K562 (cell line): ENCODE measurements at regions not wholly inside any gene's neighbourhood (a gene's known extent, or its start where the extent isn't known, plus 50 kb on each side); places are given as distances from the start of the nearest gene placed in this dataset.

Source experiments
- ATAC-seq: fragments of 200-7000 bp; cut with Tn5 transposase; 3 replicates; pipeline ENCODE4 v1.9.1; 2020; ENCODE audit warnings: moderate library complexity
- BruUV-seq: library from RNA; stranded (reverse); fragments of 400-500 nt; replicated peaks from 2 replicates; lab custom pipeline; 2021; lab: Mats Ljungman, UMichigan
- CTCF ChIA-PET: fragments of 300-600 bp; formaldehyde crosslinking; extraction: SDS; loops from one replicate; lab custom pipeline; 2021; ENCODE audit warnings: low intra/inter-chr PET ratio; lab: Yijun Ruan, JAX
- POLR2A ChIA-PET: fragments of 300-600, 350-650 bp; sonication (Branson Sonifier 250); formaldehyde crosslinking; extraction: SDS; loops from one replicate; lab custom pipeline; 2021; ENCODE audit warnings: antibody characterized with exemption, inconsistent platforms; lab: Yijun Ruan, JAX
- DNase-seq, 4 experiments: peaks; one replicate each; pipeline versions ENCODE4 v3.0.0 to v3.0.0-alpha.2; 2011 to 2018; ENCODE audit warnings: low spot score in 3 of 4, mixed read lengths in 3 of 4; ENCODE audit errors: extremely low read depth in 1 of 4
- FAIRE-seq: peaks from 2 replicates; lab custom pipeline; 2011; peaks lifted over from hg19 to GRCh38; lab: Jason Lieb, UNC
- H2AFZ ChIP-seq: 2 replicates; pipeline ENCODE4 v1.6.0; 2011; ENCODE audit warnings: low read depth, low read length, control low read depth, inconsistent platforms
- H3K27ac ChIP-seq: fragments of 200-600 bp; 3 replicates; pipeline ENCODE4 v1.8.0; 2011; ENCODE audit warnings: low read depth, mild to moderate bottlenecking, control low read depth, inconsistent platforms, low read length, moderate library complexity, mixed read lengths; ENCODE audit errors: extremely low read depth
- H3K27me3 ChIP-seq, 2 experiments: fragments of 300-600 bp in 1 of 2; 2 replicates in 1 of 2; 3 replicates in 1 of 2; pipeline versions ENCODE4 v1.6.0 to v1.8.0; 2011; ENCODE audit warnings: inconsistent platforms in 2 of 2, low read length in 2 of 2, mild to moderate bottlenecking in 1 of 2, mixed read lengths in 1 of 2, moderate library complexity in 1 of 2; ENCODE audit not compliant: control insufficient read depth in 2 of 2, insufficient read depth in 2 of 2
- H3K36me3 ChIP-seq: fragments of 300-600 bp; 3 replicates; pipeline ENCODE4 v1.8.0; 2011; ENCODE audit warnings: mild to moderate bottlenecking, low read length, inconsistent platforms; ENCODE audit not compliant: control insufficient read depth, insufficient read depth
- H3K4me1 ChIP-seq, 2 experiments: fragments of 200-600 bp in 1 of 2; replicated peaks in 1 of 2; 2 replicates in 1 of 2; 3 replicates in 1 of 2; pipeline versions ENCODE4 v1.5.1 to v1.8.0; 2011; ENCODE audit warnings: inconsistent platforms in 2 of 2, low read length in 2 of 2, mild to moderate bottlenecking in 1 of 2, mixed read lengths in 1 of 2, moderate library complexity in 1 of 2; ENCODE audit not compliant: control insufficient read depth in 2 of 2, insufficient read depth in 2 of 2
- H3K4me2 ChIP-seq: 2 replicates; pipeline ENCODE4 v1.6.1; 2011; ENCODE audit warnings: low read length, control low read depth, inconsistent platforms, mixed read lengths; ENCODE audit not compliant: insufficient read depth
- H3K4me3 ChIP-seq: fragments of 200-600 bp; sonication (generic), shearing (Covaris generic); 2 replicates; pipeline ENCODE4 v1.5.1; 2016; ENCODE audit warnings: control low read depth, inconsistent platforms
- H3K79me2 ChIP-seq: fragments of 200-600 bp; 3 replicates; pipeline ENCODE4 v1.8.0; 2011; ENCODE audit warnings: low read length, inconsistent platforms; ENCODE audit not compliant: control insufficient read depth, insufficient read depth
- H3K9ac ChIP-seq, 2 experiments: 2 replicates each; pipeline versions ENCODE4 v1.6.0 to v1.6.1; 2011; ENCODE audit warnings: low read depth in 2 of 2, low read length in 2 of 2, control low read depth in 1 of 2, inconsistent platforms in 1 of 2, mild to moderate bottlenecking in 1 of 2, mixed read lengths in 1 of 2; ENCODE audit not compliant: insufficient read depth in 1 of 2
- H3K9me1 ChIP-seq: one replicate; pipeline ENCODE4 v1.6.0; 2011; ENCODE audit warnings: inconsistent platforms, mild to moderate bottlenecking, low read length, moderate library complexity; ENCODE audit not compliant: control insufficient read depth, insufficient read depth
- H3K9me3 ChIP-seq: replicated peaks from 2 replicates; pipeline ENCODE4 v1.5.1; 2011; ENCODE audit warnings: low read depth, low read length, inconsistent platforms; ENCODE audit not compliant: control insufficient read depth, insufficient read depth
- H4K20me1 ChIP-seq: replicated peaks from 2 replicates; pipeline ENCODE4 v1.6.1; 2011; ENCODE audit warnings: low read length, inconsistent platforms, mixed read lengths; ENCODE audit not compliant: control insufficient read depth, insufficient read depth
- CREB1 ChIP-seq, 2 experiments: sonication (generic) in 1 of 2; formaldehyde crosslinking in 1 of 2; IDR thresholded peaks; 2 replicates each; pipeline versions ENCODE4 v1.6.1 to v1.8.0; 2012 to 2022; ENCODE audit warnings: inconsistent platforms in 1 of 2, mild to moderate bottlenecking in 1 of 2, missing genetic modification reagents in 1 of 2, moderate library complexity in 1 of 2
- MGA ChIP-seq: fragments of 450-650 bp; IDR thresholded peaks from 2 replicates; pipeline ENCODE4 v1.6.1; 2016; ENCODE audit warnings: mild to moderate bottlenecking, moderate library complexity
- MIER1 ChIP-seq: fragments of 450-650 bp; IDR thresholded peaks from 2 replicates; pipeline ENCODE4 v1.6.1; 2016; ENCODE audit warnings: antibody characterized with exemption, mild to moderate bottlenecking, low read depth
- MITF ChIP-seq: IDR thresholded peaks from 2 replicates; pipeline ENCODE4 v1.6.1; 2014; ENCODE audit warnings: antibody characterized with exemption
- STAG1 ChIP-seq: sonication (generic); formaldehyde crosslinking; IDR thresholded peaks from 2 replicates; pipeline ENCODE4 v1.5.0; 2020; ENCODE audit warnings: missing genetic modification reagents, borderline replicate concordance
- U2AF1 ChIP-seq: fragments of 200-400 bp; formaldehyde crosslinking; optimal IDR thresholded peaks from 2 replicates; pipeline ENCODE3; 2017; ENCODE audit warnings: mild to moderate bottlenecking, low read depth, low read length, moderate library complexity
- ZNF197 ChIP-seq: fragments of 200-800 bp; sonication (Bioruptor generic); IDR thresholded peaks from 2 replicates; pipeline ENCODE4 v1.6.1; 2016; ENCODE audit warnings: low read depth, missing genetic modification characterization, missing compliant biosample characterization
- ZNF239 ChIP-seq: fragments of 250-450 bp; sonication (Bioruptor Pico); IDR thresholded peaks from 2 replicates; pipeline ENCODE4 v1.4.0; 2020; ENCODE audit warnings: mild to moderate bottlenecking
- ZNF561 ChIP-seq: fragments of 450-650 bp; formaldehyde crosslinking; conservative IDR thresholded peaks from 2 replicates; pipeline ENCODE4 v1.4.0; 2020; ENCODE audit warnings: mild to moderate bottlenecking, moderate library complexity
- WGBS: fragments of 100-300 bp; shearing (Covaris generic); methylation state at CpG from one replicate; pipeline ENCODE4 v1.1.6; 2016; ENCODE audit warnings: low coverage, mixed read lengths; ENCODE audit not compliant: insufficient coverage; ENCODE audit errors: missing lambda C conversion rate; 5-methylcytosine and 5-hydroxymethylcytosine counted together
- in situ Hi-C: fragments of 300-500 bp; cut with MboI; formaldehyde crosslinking; loops from 4 replicates; pipeline ENCODE4 v1.15.0; 2018; ENCODE audit warnings: inconsistent platforms, mixed read lengths
- intact Hi-C: fragments of 100-400 bp; cut with micrococcal nuclease; formaldehyde crosslinking; loops from 2 replicates; pipeline ENCODE4 v1.14.2; 2022

GRCh38 chr6:105564121-105564902 lies 161.4 kb upstream of the PREP start:
- 0% methylated on average over 6 of the region's 6 CpGs for WGBS
- Histone ChIP-seq H3K27me3 (peaks cover 5 to 20% of the 10 kb centered on the region in 2 experiments; a peak in 1 of 5 replicates), H3K9me3 (no peaks in the 10 kb centered on the region), H3K27ac (no peak overlapping the region), H3K4me3 (no peak overlapping the region), H3K36me3 (no peaks in the 10 kb centered on the region), H4K20me1 (no peaks in the 10 kb centered on the region), H3K79me2 (no peaks in the 10 kb centered on the region), H3K9me1 (no peaks in the 10 kb centered on the region), H3K4me1 (no peaks in the 10 kb centered on the region), H2AFZ (no peak overlapping the region), H3K4me2 (no peak overlapping the region), H3K9ac (no peak overlapping the region)
- intact Hi-C loops (no loop called here), in situ Hi-C loops (no loop called here)
- POLR2A ChIA-PET, result no interaction called here
- DNase-seq (no peak), FAIRE-seq (no peak), ATAC-seq (no peak)
- TF ChIP-seq CREB1 (IDR thresholded peaks at IDR 0.05), result no peak
- TF ChIP-seq CREB1 (CRISPR knock-in tag; IDR thresholded peaks at IDR 0.05), result no peak
- TF ChIP-seq MITF, result no peak
- no peak for TF ChIP-seq STAG1 (CRISPR knock-in tag)
- no peak for TF ChIP-seq MGA
- no peak for TF ChIP-seq MIER1
- no peak for TF ChIP-seq ZNF197 (CRISPR knock-in tag)
- TF ChIP-seq ZNF239 (CRISPR knock-in tag), result no peak
- no peak for TF ChIP-seq ZNF561 (CRISPR knock-in tag)
- TF ChIP-seq U2AF1, result no peak
- BruUV-seq, result no TSS peak
- CTCF ChIA-PET, result no interaction called here
